ENCODE measurements at regions not wholly inside any gene's neighbourhood (a gene's known extent, or its start where the extent isn't known, plus 50 kb on each side); places are given as distances from the start of the nearest gene placed in this dataset.

DNA sequence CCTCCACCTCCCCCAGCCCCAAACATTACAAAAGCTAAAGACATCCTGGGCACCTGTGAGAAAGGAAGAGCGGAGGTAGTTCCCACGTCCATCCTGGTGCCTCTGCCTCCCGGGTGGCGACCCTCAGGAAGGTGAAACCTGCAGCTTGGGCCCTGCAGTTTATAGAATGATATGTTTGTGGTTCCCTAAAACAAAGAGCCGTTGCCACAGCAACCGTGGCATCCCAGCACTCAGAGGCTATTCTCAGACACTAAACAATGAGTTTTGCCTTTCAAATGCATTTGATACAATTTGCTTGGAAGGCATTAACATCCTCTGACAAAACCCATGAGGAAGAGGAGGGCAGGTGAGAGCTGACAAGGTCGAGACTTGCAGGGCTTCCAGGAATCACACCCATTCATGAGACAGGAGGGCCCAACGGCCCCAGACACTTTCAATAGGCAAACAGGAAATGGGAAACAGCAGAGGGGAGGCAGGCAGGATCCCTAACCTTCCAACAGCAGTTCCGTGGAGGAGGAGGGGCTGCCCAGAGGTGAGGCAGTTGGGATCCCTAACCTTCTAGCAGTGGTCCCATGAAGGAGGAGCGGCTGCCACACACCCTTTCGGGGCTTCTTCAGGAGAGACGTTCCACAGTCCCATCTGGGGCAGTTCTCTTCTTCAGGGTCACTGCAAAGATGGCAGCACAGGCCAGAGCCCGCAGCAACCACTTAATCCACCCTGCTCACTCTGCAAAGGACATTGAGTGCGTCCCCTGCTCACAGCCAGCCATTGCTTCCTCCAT is 379.2 kb downstream of the SHANK2 start:
- DNase-seq (ENCODE audit: low spot score), result no peak

DNA sequence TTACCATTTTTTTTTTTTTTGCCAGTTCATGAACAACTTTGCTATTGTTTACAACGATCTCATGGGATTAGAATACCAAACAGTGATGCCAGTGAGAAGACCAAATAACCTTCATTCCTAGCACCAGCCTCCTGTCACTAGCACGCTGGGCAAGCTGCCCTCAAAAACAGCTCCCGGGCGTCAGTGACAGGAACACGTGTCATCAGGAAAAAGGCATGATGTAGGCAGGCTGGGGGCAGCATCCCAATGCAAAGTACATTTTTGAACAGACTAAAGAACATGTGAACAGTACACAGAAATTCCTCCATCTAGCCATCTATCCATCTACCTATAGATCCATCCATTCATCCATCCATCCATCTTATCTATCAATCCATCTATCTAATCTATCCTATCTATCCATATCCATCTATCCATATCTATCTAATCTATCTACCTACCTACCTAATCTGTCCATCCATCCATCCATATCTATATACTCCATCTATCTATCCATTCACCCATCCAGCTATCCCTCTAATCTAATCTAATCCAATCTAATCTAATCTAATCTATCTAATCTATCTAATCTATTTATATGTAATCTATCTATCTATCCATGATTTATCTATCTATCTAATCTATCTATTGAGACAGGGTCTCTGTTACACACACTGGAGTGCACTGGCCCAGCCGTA is 378.5 kb downstream of the SHANK2 start:
- no peak for DNase-seq (ENCODE audit: low spot score)

- DNase-seq (ENCODE audit: low spot score), result no peak
These were observed 375.7 kb downstream of the SHANK2 start for GRCh38 chr11:70876685-70877084.

DNA sequence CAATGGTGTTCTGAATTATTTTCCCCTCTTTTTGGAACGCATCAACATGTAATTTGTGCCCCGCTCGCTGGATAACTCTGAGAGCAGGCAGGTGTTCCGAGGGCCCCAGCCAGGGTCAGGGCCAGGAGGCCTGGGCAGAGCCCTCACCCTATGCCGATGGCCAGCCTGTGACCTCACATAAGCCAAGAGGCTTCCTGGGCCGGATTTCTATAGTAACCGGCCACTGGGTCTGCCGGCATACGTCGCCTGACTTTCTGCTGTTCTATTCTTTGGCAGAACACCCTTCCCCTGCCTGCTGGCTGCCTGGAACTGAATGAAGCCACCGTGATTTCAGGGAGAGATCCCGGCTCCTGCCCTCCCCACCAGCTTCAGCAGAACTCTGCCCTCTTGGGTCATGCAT is 375.2 kb downstream of the SHANK2 start:
- no peak for DNase-seq (ENCODE audit: low spot score)

GRCh38 chr11:70878366-70878765 is 374.0 kb downstream of the SHANK2 start:
- no peak for DNase-seq (ENCODE audit: low spot score)

DNA sequence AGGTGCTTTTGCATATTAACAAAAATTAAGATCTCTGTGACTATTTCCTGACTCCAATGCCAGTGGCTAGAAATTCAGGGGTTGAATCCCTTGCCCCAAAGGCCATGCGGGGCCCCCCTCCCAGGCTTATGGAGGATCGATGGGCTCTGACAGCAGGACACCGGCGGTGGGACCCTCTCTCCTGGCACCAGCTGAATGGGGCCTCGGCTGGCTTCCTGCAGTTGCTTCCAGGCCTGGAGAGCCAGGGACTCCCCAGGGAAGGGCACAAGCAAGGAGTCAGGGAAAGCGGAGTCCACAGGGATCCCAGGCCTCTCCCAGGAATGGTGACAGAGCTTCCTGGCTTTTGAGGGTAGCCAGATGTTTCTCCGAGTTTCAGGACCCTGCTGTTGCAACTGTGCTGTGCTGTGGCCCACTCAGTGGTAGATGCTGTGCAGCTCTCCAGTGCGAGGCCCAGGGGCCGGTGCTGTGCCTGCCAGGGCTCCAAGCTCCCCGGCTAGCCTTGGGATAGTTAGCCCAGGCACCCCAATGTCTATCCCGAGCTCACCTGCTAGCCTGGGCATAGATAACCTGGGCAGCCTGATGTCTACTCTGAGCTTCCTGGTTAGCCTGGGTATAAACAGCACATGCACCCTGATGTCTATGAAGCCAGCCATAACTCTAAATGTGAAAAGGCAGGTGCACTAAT is 372.6 kb downstream of the SHANK2 start:
- DNase-seq (ENCODE audit: low spot score), result no peak

- no peak for DNase-seq (ENCODE audit: low spot score)
These were observed 372.0 kb downstream of the SHANK2 start for GRCh38 chr11:70880416-70880815.

- DNase-seq (ENCODE audit: low spot score), result no peak
These were observed 370.2 kb downstream of the SHANK2 start for GRCh38 chr11:70881948-70882715.

DNA sequence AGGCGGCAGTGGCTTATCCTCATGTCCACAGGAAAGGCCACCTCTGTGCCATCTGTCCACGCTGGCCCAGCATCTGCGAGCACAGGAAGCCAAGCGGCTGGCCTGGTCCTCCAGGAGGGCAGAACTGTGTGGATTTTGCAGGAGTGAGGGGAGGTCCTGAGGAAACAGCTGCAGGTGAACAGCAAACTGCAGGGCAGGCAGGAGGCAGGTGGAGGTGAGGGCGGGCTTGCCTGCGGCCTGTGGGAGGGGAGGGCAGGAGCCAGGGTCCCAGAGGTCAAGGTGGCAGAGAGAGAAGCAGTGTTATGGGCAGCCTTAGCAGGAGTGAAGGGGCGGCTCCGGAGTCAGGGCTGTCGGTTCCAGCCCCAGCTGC is 369.7 kb downstream of the SHANK2 start:
- no peak for DNase-seq (ENCODE audit: low spot score)

DNA sequence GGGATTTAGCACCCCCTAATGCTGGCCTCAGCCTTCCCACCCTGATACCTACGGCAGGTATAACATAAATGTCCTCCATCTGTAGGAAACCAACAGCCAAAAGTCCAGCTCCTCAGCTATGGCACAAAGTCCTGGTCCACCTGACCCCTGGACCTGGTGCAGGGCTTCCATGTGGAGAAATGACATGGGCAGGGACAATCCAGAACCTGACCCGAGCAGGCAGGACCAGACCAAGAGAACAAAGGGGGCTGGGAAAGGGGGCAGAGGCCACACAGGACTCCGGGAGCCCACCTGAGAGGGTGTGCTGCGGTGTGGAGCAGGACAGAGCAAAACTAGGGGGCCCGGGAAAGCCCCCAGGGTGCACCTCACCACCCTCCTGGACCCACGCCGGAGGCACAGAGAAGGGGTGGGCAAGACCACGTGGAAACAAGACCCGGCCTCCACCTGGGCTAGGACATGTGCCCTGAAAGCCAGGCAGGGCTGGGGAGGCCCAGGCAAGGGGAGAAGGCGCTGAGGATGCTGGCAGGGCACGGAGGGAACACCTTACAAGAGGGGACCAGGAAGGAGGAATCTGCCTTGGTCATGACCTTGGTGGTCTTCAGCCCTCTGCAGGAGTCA is 368.9 kb downstream of the SHANK2 start:
- DNase-seq (ENCODE audit: low spot score), result no peak

DNA sequence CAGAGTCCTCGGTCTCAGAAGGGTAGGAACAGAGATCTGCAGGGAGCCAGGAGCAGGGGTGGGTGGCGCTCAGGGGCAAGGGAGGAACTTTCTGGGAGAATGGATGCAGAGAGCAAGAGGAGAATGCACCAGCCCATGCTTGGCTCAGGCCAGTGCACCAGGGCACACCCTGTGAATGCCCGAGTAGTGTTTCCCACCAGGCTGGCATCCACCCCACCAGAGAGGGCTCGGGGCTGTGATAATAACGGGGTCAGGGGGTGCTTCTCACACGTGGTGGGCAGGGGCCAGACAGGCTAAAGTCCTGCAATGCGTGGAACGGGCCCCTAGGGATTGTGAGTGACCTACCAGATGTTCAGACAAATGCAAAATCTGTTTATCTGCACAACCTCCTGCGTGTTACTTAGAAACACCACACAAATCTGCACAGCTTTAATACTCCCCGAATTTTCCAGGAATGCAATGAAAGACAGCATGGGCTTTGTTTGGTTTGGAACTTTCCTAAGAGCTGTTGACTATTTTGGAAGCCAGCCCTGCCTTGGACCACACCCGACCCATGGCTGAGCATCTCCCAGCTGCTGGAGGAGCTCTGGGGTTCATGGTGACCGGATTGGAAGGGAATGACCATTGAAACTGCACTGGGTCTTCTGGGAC is 368.3 kb downstream of the SHANK2 start:
- DNase-seq (ENCODE audit: low spot score), result no peak

GRCh38 chr11:70885281-70886231 is 366.8 kb downstream of the SHANK2 start:
- DNase-seq (ENCODE audit: low spot score), result no peak

DNA sequence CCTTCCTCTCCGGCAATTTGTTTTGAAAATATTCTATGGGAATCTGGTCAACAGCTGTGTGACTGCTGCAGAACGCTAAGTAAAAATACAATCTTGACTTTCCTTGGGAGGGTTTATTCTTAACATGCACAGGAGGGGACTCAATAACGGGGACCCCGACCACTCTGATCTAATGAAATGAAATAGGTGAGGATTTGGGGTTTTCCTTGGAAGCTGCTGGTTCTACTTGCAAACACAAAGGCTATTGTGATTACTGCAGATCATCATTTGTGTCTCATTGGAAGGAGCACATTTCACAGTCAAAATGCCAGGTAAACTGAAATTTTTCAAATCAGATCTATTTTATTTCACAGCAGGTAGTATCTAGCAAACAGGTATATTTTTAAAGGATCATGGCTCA is 366.1 kb downstream of the SHANK2 start:
- no peak for DNase-seq (ENCODE audit: low spot score)

DNA sequence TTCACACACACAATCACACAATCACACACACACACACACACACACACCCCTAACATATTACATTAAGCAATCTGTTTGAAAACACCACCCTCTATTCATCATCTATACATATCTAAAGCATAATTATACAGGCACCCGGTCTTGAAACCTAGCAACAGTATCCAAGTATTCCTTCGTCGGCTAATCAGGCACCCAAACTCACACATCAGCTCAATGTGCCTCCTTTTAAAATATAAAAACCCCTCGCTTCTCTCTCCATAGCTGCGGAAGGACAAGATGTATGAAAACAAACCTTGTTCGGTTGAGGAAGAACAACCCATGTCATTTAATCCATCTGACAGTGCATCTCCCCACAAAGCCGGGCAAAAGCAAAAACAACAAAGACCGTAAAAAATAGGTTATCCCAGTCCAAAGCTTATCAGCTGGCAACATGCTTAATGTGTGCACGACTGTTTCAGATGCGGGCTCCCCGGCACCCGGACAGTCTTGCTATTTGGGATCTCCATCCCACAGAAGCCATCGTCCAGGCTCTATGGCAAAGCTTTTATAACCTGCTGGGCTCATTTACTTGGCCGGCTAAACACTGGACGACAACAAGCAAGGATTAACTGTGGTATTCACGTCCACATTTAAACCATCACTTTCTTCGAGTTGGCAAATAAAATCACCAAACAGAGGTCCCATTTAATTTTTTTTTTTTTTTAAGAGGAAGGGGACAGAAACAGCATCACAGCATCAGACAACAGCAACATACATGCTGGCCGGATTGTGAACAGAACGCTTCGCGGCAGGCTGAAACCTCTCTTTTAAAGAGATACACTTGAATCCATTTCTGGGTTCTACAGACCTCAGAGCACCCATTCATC is 365.5 kb downstream of the SHANK2 start:
- DNase-seq (ENCODE audit: low spot score), result no peak

DNA sequence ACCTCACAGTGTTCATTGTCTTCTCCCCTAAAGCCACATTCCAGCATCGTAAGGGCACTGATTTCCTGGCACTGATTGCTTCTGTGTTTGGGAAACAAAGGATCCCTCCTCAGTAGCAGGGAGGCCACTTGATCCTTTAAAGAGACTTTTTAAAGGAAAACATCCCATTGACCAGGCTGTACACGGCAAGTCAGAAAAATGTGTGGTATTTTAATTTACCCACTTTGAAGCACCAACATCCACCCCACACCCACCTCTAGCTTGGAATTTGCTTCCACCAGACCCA is 364.9 kb downstream of the SHANK2 start:
- no peak for DNase-seq (ENCODE audit: low spot score)

GRCh38 chr11:70888061-70888460 is 364.3 kb downstream of the SHANK2 start:
- DNase-seq (ENCODE audit: low spot score), result no peak

GRCh38 chr11:70889411-70889810 is 363.0 kb downstream of the SHANK2 start:
- DNase-seq (ENCODE audit: low spot score), result no peak

GRCh38 chr11:70891844-70892380 is 360.5 kb downstream of the SHANK2 start:
- DNase-seq (ENCODE audit: low spot score), result no peak

- DNase-seq (ENCODE audit: low spot score), result no peak
These were observed 359.5 kb downstream of the SHANK2 start for GRCh38 chr11:70892889-70893288.

Data from HuH-7 (cell line).